Superior temporal gyrus (tissue), 1 donor: ENCODE measurements at regions not wholly inside any gene's neighbourhood (a gene's known extent, or its start where the extent isn't known, plus 50 kb on each side); places are given as distances from the start of the nearest gene placed in this dataset.

Experiments used
- DNase-seq: peaks from one replicate; pipeline ENCODE4 v3.0.0-alpha.2; 2016; ENCODE audit errors: extremely low spot score

GRCh38 chr2:235170016-235170415, 218.2 kb downstream of the SH3BP4 start:
- no peak for DNase-seq

GRCh38 chr2:235170536-235171521, 219.0 kb downstream of the SH3BP4 start:
- peak; percentile 26 for DNase-seq

DNA sequence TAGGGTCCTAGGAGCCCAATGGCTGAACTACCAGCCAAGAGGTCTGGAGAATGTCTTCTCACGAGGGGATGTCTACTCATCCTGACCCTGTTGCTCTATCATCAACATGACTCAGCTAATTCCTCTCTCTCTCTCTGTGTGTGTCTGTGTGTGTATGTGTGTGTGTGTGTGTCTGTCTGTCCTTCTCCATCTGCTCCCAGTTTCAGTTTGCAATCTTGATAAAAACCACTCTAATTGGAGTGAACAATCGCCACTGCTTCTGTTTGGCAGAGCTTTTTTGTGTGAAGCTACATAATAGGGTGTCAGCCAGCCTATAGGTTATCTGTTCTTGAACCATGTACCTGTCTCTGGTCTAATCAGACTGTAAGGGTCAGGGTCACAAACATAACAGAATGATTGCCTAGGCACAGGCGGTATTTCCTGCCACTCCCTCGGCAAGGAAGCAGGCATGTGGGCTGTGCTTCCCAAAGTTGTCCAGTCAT, 219.8 kb downstream of the SH3BP4 start:
- no peak for DNase-seq

- no peak for DNase-seq
Measured at GRCh38 chr2:235180642-235181041, 228.8 kb downstream of the SH3BP4 start.

DNA sequence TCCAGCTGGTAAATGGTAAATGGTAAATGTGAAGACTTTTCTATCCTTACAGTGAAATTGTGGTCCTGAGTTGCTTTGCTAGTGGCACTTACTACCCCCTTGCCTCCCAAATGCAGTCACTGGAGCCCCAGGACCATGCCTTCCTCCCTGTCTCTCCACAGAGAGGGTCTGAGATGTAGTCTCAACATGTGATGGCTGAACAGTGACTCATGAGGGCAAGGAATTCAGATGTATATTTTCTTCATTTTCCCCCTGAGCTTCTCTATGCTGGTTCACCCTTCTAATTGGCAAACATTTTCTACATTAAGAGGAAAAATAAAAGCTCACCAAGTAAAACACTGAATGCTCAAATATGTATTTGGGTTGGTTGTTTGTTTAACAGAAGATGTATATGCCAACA, 232.0 kb downstream of the SH3BP4 start:
- DNase-seq: no peak

DNA sequence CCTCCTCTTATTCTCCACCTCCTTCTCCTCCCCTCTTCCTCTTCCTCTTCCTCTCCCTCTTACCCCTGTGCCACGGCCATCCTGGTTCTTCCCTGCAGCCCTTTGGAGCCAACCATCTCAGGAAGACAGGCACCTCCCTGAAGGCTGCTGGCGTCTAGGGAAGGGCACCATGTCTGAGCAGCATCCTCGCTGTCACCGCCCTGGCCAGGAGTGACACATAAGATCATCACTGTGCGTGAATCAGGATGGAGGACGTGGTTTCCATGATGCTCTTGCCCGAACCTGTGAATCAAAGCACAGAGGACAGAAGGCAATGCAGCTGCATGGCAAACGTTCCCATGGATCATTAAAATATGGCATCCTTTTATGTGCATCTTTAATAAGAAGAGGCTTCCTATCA, 236.0 kb downstream of the SH3BP4 start:
- DNase-seq: no peak

DNA sequence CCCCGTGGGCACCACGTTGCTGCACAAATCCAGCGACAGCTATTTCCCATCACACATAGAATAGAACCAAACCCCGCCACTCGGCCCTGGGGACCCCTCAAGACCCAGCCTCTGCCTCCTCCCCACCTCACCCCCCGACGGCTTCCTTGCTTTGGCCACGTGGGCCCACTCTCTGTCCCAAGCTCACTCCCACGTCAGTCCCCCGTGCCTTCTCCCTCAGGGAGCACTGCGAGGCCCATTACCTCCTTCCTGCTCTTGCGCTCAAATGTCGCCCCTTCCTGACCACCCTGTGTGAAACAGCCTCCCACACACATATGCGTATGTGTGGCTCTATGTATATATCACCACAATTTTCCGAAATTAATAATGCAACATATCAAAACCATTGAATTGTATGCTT, 239.7 kb downstream of the SH3BP4 start:
- DNase-seq: no peak

- DNase-seq: no peak
Measured at GRCh38 chr2:235191978-235192377, 240.2 kb downstream of the SH3BP4 start.

DNA sequence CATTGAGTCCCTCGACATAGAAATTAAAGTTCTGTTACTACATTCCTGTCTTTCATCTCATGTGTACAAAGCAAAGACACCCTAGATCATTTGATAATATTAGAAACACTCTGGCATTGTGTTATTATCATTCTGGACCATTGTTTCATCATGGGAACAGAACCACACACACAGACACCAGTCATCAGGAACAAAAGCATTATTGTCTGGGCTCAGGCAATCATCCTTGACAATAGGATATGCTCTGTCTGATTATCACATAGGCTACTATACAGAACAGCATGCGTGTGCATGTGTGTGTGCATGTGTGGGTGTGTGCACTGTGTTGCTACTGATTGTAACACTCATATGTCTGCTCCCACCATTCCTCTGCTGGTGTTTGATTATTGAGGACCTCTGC, 242.5 kb downstream of the SH3BP4 start:
- peak; percentile 93 for DNase-seq

GRCh38 chr2:235194836-235195235, 243.0 kb downstream of the SH3BP4 start:
- DNase-seq: no peak

DNA sequence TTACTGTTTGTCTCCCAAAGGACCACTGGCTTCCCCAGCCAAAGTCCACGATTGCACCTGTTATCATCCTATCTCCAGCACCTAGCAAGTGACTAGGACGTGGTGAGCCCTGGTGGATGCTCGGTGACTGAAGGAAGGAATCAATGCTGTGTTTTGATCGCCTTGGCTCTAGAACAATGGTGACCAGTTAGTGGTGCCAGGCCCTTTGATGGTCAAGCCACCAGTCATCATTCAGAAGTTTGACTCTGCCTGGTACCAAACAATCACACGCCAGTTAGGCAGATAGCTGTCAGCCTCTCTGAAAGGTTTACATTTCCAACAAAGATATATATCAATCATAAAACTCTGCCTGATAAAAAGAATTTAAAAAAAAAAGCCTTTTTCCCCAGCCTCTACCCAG, 244.1 kb downstream of the SH3BP4 start:
- peak; percentile 73 for DNase-seq

GRCh38 chr2:235199128-235199527, 247.3 kb downstream of the SH3BP4 start:
- no peak for DNase-seq

DNA sequence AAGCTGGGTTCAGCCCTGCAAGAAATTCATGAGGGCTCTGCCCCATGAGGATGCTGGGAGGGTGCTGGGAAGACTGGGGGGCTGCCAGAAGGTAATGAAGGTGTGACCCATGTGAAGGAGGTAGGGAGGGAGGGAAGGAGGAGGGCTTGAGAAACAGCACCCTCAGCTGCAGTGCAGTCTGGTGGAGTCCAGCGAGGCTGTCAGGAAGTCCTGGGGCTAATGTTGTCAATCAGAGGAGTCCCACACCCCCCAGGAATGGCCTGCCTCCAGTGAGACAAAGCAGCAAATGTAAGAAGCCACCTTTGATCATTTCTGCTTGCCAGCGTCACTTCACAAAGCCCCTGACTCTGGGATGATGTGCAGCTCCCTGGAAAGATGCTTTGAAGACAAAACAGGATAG, 248.4 kb downstream of the SH3BP4 start:
- no peak for DNase-seq

DNA sequence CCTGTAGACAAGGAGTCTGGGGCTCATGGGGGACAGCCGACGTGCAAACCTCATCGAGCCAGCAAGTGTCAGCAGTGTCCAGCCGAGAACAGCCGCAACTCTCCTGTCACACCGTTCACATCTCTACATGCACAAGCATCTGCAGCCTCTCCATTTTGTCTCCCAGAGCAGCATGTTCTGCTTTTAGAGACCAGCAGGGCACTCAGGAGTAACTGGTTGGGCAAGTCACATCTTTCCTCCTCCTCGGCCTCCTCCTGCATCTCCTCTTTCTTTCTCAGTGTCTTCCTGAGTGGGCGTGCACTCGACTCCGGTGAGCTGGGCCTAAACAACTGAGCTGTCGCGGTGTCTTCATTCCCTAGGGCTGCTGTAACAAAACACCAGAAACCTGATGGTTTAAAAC, 249.9 kb downstream of the SH3BP4 start:
- no peak for DNase-seq

DNA sequence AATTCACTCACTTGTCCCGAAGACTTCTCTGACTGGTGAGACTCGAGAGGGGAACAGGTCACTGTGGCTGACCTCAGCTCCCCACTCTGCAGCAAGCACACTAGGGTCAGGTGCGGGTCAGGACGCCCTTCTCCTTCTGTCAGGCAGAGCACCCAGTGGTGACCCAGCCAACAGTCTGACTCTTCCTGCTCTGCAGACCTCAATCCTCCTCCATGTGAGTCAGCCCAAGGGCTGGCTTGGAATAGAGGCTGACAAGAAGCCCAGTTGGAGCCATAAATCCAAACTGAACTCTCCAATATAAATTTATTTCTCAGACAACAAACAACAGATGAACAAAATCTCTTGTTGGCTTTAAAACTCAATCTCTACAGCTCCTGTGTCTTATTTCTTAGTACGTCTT, 253.1 kb downstream of the SH3BP4 start:
- DNase-seq: no peak

DNA sequence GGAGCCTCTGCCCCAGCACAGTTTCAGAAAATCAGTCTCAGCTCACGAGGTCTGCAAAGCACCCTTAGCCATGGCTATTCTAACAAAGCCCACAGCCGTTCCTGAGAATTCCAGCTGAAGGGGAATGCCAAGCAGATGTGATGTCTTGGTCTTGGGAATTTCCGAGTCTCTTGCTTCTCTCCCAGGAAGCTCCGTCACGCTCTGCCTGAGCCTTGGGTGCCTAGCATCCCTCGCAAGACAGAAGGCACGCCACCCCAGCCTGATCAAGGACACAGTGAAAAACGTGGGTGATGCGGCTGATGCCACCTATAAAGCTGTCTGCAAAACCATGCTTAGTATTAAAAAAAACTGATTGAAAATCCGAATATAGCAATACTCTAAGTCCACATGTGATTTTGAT, 254.6 kb downstream of the SH3BP4 start:
- no peak for DNase-seq

DNA sequence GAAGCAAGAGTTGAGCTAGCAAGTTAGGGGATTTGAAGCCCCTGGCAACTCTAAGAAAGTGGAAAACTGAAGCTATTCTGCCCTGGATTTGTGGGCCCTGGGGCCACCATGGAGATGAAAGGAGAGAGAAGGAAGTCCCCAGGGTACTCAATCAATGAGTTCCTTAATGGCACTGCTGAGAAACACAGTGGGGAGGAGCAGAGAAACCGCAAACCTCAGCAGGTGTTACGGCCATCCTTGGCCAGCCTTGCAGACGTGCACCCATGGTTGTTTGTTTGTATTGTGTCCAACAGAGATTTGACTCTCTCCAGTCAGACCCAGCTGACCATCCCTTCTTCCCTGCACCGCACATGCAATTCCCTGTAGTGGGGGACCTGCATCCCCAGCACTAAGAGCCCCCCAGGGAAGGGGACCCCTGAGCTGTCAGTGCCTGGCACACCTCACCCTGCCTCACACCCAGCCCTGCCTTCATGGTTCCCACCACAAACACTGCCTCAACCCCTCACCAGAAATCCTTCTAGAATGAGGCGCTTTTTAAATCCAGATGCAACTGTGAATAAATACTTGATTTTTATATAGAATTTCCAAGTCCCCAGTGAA, 255.3 kb downstream of the SH3BP4 start:
- DNase-seq: no peak

- no peak for DNase-seq
Measured at GRCh38 chr2:235211056-235211455, 259.2 kb downstream of the SH3BP4 start.

DNA sequence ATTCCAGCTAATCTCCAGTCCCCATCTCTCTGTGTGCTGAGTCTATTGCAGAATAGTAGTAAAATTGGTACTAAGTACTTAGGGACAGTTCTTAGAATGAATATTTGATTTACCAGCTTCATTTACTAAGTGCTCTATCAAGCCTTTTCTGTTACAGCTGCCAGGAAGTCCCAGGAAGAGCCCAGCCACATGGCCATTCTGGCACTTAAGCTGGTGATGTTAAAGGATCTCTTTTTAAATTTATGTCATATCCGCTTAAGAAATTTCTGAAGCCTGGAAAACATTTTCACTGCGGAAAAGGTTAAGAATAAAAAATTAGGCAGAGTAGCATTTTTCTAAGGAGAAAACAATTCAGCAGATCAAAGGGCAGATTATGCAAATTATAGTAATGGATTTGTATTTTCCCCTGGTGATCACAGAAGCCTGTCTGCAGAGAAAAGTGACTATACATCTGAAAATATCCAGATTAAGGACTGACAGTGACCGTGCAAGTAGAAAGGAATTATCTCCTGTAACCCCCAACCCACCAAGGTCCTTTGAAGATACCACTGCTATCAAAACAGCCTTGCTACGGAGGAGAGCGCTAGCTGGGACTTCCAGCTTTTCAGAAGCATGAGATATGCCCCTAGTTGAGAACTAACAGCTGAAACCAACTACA, 260.8 kb downstream of the SH3BP4 start:
- DNase-seq: no peak

DNA sequence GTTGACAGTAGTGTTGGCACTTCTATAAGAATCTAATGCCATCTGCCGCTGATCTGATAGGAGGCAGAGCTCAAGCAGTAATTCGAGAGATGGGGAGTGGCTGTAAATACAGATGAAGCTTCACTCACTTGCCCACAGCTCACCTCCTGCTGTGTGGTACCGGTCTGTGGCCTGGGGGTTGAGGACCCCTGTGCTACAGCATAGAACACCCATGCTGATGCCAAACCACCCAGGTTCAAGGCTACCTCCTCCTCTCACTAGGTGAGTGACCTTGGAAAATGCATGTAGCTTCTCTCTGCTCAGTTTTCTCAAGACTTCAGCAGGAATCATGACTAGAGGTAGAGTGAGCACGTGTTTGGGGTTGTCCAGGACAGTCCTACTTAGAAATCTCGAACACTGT, 263.4 kb downstream of the SH3BP4 start:
- no peak for DNase-seq

GRCh38 chr2:235216901-235217300, 265.1 kb downstream of the SH3BP4 start:
- DNase-seq: no peak

DNA sequence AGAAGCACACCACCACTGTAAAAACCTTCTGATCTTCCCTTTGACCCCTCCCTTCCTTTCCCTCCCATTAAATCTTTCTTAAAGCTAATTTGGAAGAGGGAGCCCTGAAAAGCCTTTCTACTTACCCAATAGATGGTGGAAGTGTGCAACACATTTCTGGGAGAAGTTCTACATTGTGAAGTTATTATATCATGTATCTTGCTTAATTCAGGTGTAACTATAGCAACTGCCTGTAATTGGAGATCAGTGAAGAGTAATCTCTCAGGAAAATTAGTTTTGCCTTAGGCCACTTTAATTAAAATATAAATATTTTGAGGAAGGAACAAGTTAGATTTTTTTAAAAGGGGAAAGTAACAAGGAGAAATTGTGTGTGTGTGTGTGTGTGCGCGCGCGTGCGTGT, 266.0 kb downstream of the SH3BP4 start:
- no peak for DNase-seq

- no peak for DNase-seq
Measured at GRCh38 chr2:235218486-235218907, 266.7 kb downstream of the SH3BP4 start.
